PC-3 (cell line): ENCODE measurements at regions not wholly inside any gene's neighbourhood (a gene's known extent, or its start where the extent isn't known, plus 50 kb on each side); places are given as distances from the start of the nearest gene placed in this dataset.

Source experiments
- ATAC-seq: fragments of 200-7000 bp; cut with Tn5 transposase; 2 replicates; pipeline ENCODE4 v1.9.1; 2020; ENCODE audit warnings: mild to moderate bottlenecking, moderate library complexity
- BruUV-seq: library from RNA; stranded (reverse); fragments of 400-500 nt; replicated peaks from 2 replicates; lab custom pipeline; 2021; lab: Mats Ljungman, UMichigan
- CTCF ChIA-PET: fragments of 300-600 bp; sonication (Branson Sonifier 250); formaldehyde crosslinking; loops from one replicate; lab custom pipeline; 2022; ENCODE audit warnings: antibody characterized with exemption; lab: Charles Lee
- POLR2A ChIA-PET: fragments of 300-600 bp; sonication (Branson Sonifier 250); formaldehyde crosslinking; loops from one replicate; lab custom pipeline; 2022; ENCODE audit warnings: antibody characterized with exemption; ENCODE audit not compliant: unreplicated experiment; lab: Charles Lee
- DNase-seq: peaks from one replicate; pipeline ENCODE4 v3.0.0-alpha.2; 2015
- H2AFZ ChIP-seq: fragments of 300-600 bp; sonication (generic); 2 replicates; pipeline ENCODE4 v1.6.0; 2016; ENCODE audit warnings: antibody characterized with exemption, low read length
- H3F3A ChIP-seq: fragments of 300-600 bp; sonication (generic); one replicate; pipeline ENCODE4 v1.6.0; 2017; ENCODE audit warnings: antibody characterized with exemption, low read length, control low read depth, mild to moderate bottlenecking; ENCODE audit not compliant: unreplicated experiment
- H3K27ac ChIP-seq: fragments of 300-600 bp; sonication (generic); 2 replicates; pipeline ENCODE4 v1.5.1; 2016; ENCODE audit warnings: mild to moderate bottlenecking, low read length
- H3K27me3 ChIP-seq: fragments of 300-600 bp; sonication (generic); 2 replicates; pipeline ENCODE4 v1.6.1; 2016; ENCODE audit warnings: low read length, mixed read lengths
- H3K36me3 ChIP-seq: fragments of 300-600 bp; sonication (generic); 2 replicates; pipeline ENCODE4 v1.6.1; 2016; ENCODE audit warnings: low read depth, mixed run types, low read length, mixed read lengths
- H3K4me1 ChIP-seq: fragments of 300-600 bp; sonication (generic); 2 replicates; pipeline ENCODE4 v1.5.1; 2016; ENCODE audit warnings: low read length; ENCODE audit not compliant: insufficient read depth
- H3K4me2 ChIP-seq: fragments of 300-600 bp; sonication (generic); 2 replicates; pipeline ENCODE4 v1.6.0; 2016; ENCODE audit warnings: low read length
- H3K4me3 ChIP-seq: fragments of 300-600 bp; sonication (generic); 2 replicates; pipeline ENCODE4 v1.5.1; 2016; ENCODE audit warnings: mild to moderate bottlenecking, low read length, mixed read lengths
- H3K79me2 ChIP-seq: fragments of 300-600 bp; sonication (generic); 2 replicates; pipeline ENCODE4 v1.6.1; 2017; ENCODE audit warnings: low read length, mixed read lengths
- H3K9ac ChIP-seq: fragments of 300-600 bp; sonication (generic); 2 replicates; pipeline ENCODE4 v1.6.0; 2016; ENCODE audit warnings: mild to moderate bottlenecking, low read length
- H3K9me2 ChIP-seq: fragments of 300-600 bp; sonication (generic); replicated peaks from 2 replicates; pipeline ENCODE4 v1.6.1; 2016; ENCODE audit warnings: mixed run types, low read length, mixed read lengths
- H3K9me3 ChIP-seq: fragments of 300-600 bp; sonication (generic); 2 replicates; pipeline ENCODE4 v1.6.1; 2016; ENCODE audit warnings: low read length, mixed read lengths
- H4K20me1 ChIP-seq: fragments of 300-600 bp; sonication (generic); 2 replicates; pipeline ENCODE4 v1.6.1; 2016; ENCODE audit warnings: low read length, mixed read lengths
- CTCF ChIP-seq: fragments of 300-600 bp; sonication (generic); conservative IDR thresholded peaks from 2 replicates; pipeline ENCODE4 v1.5.1; 2017; ENCODE audit warnings: antibody characterized with exemption, low read depth, mild to moderate bottlenecking, low read length
- EZH2 ChIP-seq: fragments of 300-600 bp; sonication (generic); IDR thresholded peaks from one replicate; pipeline ENCODE4 v1.6.1; 2017; ENCODE audit warnings: antibody characterized with exemption, mild to moderate bottlenecking, low read length; ENCODE audit not compliant: unreplicated experiment
- EZH2phosphoT487 ChIP-seq: fragments of 300-600 bp; sonication (generic); IDR thresholded peaks from 2 replicates; pipeline ENCODE4 v1.6.1; 2018; ENCODE audit warnings: mild to moderate bottlenecking, antibody characterized with exemption, low read length, borderline replicate concordance
- intact Hi-C: fragments of 100-400 bp; cut with micrococcal nuclease; formaldehyde crosslinking; loops from 2 replicates; pipeline ENCODE4 v1.9.0; 2023

- Histone ChIP-seq H4K20me1 (no peaks in the 10 kb centered on the region), H2AFZ (no peak overlapping the region), H3K9me3 (no peaks in the 10 kb centered on the region), H3K4me2 (no peak overlapping the region), H3K36me3 (no peaks in the 10 kb centered on the region), H3F3A (no peaks in the 10 kb centered on the region), H3K9ac (no peak overlapping the region), H3K27me3 (peaks cover 25% of the 10 kb centered on the region), H3K4me1 (no peaks in the 10 kb centered on the region), H3K79me2 (no peaks in the 10 kb centered on the region), H3K4me3 (no peak overlapping the region), H3K27ac (no peak overlapping the region), H3K9me2 (no peaks in the 10 kb centered on the region)
- no peak for TF ChIP-seq EZH2
- TF ChIP-seq CTCF = no peak
- TF ChIP-seq EZH2phosphoT487 = no peak
- no TSS peak for BruUV-seq
- ATAC-seq = no peak
- POLR2A ChIA-PET = no interaction called here
- intact Hi-C loops = no loop called here
- CTCF ChIA-PET = no interaction called here
- no peak for DNase-seq
Observed at GRCh38 chr14:95026851-95027463, 130.4 kb downstream of the DICER1 start.

GRCh38 chr14:95025941-95026340 is 131.4 kb downstream of the DICER1 start:
- intact Hi-C loops = no loop called here
- TF ChIP-seq EZH2phosphoT487 (no peak), EZH2 (no peak), CTCF (no peak)
- ChIA-PET POLR2A (no interaction called here), CTCF (no interaction called here)
- Histone ChIP-seq H3K27me3 (0 out of 2 replicates have a peak, but pooled peaks cover 16% of the 10 kb centered on the region), H3K27ac (no peak overlapping the region), H4K20me1 (no peaks in the 10 kb centered on the region), H3K79me2 (no peaks in the 10 kb centered on the region), H3K4me3 (no peak overlapping the region), H3K9ac (no peak overlapping the region), H3K36me3 (no peaks in the 10 kb centered on the region), H3F3A (no peaks in the 10 kb centered on the region), H2AFZ (no peak overlapping the region), H3K4me2 (no peak overlapping the region), H3K9me2 (no peaks in the 10 kb centered on the region), H3K9me3 (no peaks in the 10 kb centered on the region), H3K4me1 (no peaks in the 10 kb centered on the region)
- no TSS peak for BruUV-seq
- ATAC-seq (no peak), DNase-seq (no peak)

GRCh38 chr14:95025218-95025617 is 132.1 kb downstream of the DICER1 start:
- H3K4me1 ChIP-seq = no peaks in the 10 kb centered on the region
- H3K4me3 ChIP-seq = no peak overlapping the region
- no peak for DNase-seq
- H3K4me2 ChIP-seq = no peak overlapping the region
- BruUV-seq = no TSS peak
- ChIA-PET CTCF (no interaction called here), POLR2A (no interaction called here)
- H3K9ac ChIP-seq = no peak overlapping the region
- no peak for ATAC-seq
- H3K79me2 ChIP-seq = no peaks in the 10 kb centered on the region
- no peak overlapping the region for H2AFZ ChIP-seq
- no peaks in the 10 kb centered on the region for H3F3A ChIP-seq
- TF ChIP-seq EZH2 = no peak
- no peak for TF ChIP-seq CTCF
- no peak for TF ChIP-seq EZH2phosphoT487
- no peak overlapping the region for H3K27ac ChIP-seq
- no peaks in the 10 kb centered on the region for H4K20me1 ChIP-seq
- intact Hi-C loops = no loop called here
- no peaks in the 10 kb centered on the region for H3K36me3 ChIP-seq
- H3K27me3 ChIP-seq = 0 out of 2 replicates have a peak, but pooled peaks cover 16% of the 10 kb centered on the region
- H3K9me3 ChIP-seq = no peaks in the 10 kb centered on the region
- no peaks in the 10 kb centered on the region for H3K9me2 ChIP-seq
